H1 (cell line): ENCODE measurements at regions not wholly inside any gene's neighbourhood (a gene's known extent, or its start where the extent isn't known, plus 50 kb on each side); places are given as distances from the start of the nearest gene placed in this dataset.

Source experiments
- CTCF ChIA-PET: fragments of 300-600 bp; sonication (Branson Sonifier 250); formaldehyde crosslinking; loops from one replicate; lab custom pipeline; 2021; ENCODE audit not compliant: partially characterized antibody; lab: Charles Lee
- POLR2A ChIA-PET: fragments of 300-600 bp; sonication (Branson Sonifier 250); formaldehyde crosslinking; loops from one replicate; lab custom pipeline; 2021; ENCODE audit warnings: inconsistent platforms; ENCODE audit not compliant: partially characterized antibody; lab: Charles Lee
- DNase-seq, 2 experiments: peaks; one replicate each; pipeline versions ENCODE4 v3.0.0 to v3.0.0-alpha.2; 2010 to 2022; ENCODE audit warnings: low spot score in 2 of 2, low read depth in 1 of 2, mixed read lengths in 1 of 2
- FAIRE-seq: peaks from 2 replicates; lab custom pipeline; 2011; peaks lifted over from hg19 to GRCh38; lab: Jason Lieb, UNC
- H2AFZ ChIP-seq: 2 replicates; pipeline ENCODE4 v1.8.1; 2012; ENCODE audit warnings: low read length, inconsistent platforms
- H2AK5ac ChIP-seq: 2 replicates; pipeline ENCODE4 v1.6.1; 2013; ENCODE audit warnings: low read depth, low read length
- H2BK120ac ChIP-seq: replicated peaks from 2 replicates; pipeline ENCODE3; 2013; ENCODE audit warnings: low read depth, low read length, inconsistent platforms
- H2BK12ac ChIP-seq: 2 replicates; pipeline ENCODE4 v1.6.1; 2013; ENCODE audit warnings: low read depth, low read length
- H2BK15ac ChIP-seq: 2 replicates; pipeline ENCODE4 v1.6.1; 2013; ENCODE audit warnings: low read length
- H2BK20ac ChIP-seq: 2 replicates; pipeline ENCODE4 v1.6.1; 2013; ENCODE audit warnings: low read length
- H2BK5ac ChIP-seq: 2 replicates; pipeline ENCODE4 v1.6.1; 2013; ENCODE audit warnings: low read depth, low read length
- H3K14ac ChIP-seq: 2 replicates; pipeline ENCODE4 v1.6.1; 2013; ENCODE audit warnings: inconsistent platforms; ENCODE audit not compliant: insufficient read length
- H3K18ac ChIP-seq: 2 replicates; pipeline ENCODE4 v1.6.1; 2013; ENCODE audit warnings: low read length; ENCODE audit errors: extremely low read depth
- H3K23ac ChIP-seq: 2 replicates; pipeline ENCODE4 v1.6.1; 2013; ENCODE audit warnings: inconsistent platforms; ENCODE audit not compliant: insufficient read length
- H3K23me2 ChIP-seq: 2 replicates; pipeline ENCODE4 v1.6.1; 2013; ENCODE audit warnings: low read depth, low read length
- H3K27ac ChIP-seq: 2 replicates; pipeline ENCODE4 v1.6.1; 2011; ENCODE audit warnings: low read depth, low read length, inconsistent platforms
- H3K27me3 ChIP-seq, 4 experiments: replicated peaks in 1 of 4; 1 replicate in 1 of 4; 2 replicates in 3 of 4; pipeline versions ENCODE4 v1.6.1 to v1.8.1; 2011 to 2013; ENCODE audit warnings: low read length in 3 of 4, mild to moderate bottlenecking in 3 of 4, inconsistent platforms in 2 of 4, mixed read lengths in 2 of 4, moderate library complexity in 1 of 4; ENCODE audit not compliant: control insufficient read depth in 3 of 4, insufficient read depth in 3 of 4; ENCODE audit errors: extremely low read depth in 1 of 4
- H3K36me3 ChIP-seq, 4 experiments: 2 replicates each; pipeline versions ENCODE4 v1.6.1 to v1.8.1; 2011 to 2013; ENCODE audit warnings: mild to moderate bottlenecking in 4 of 4, low read length in 3 of 4, moderate library complexity in 2 of 4, control low read depth in 1 of 4, inconsistent platforms in 1 of 4; ENCODE audit not compliant: insufficient read depth in 4 of 4, control insufficient read depth in 2 of 4
- H3K4ac ChIP-seq: replicated peaks from 2 replicates; pipeline ENCODE3; 2013; ENCODE audit warnings: low read length, low read depth, mixed read lengths, inconsistent platforms; ENCODE audit not compliant: insufficient read length
- H3K4me1 ChIP-seq, 4 experiments: replicated peaks in 1 of 4; 1 replicate in 1 of 4; 2 replicates in 3 of 4; pipeline versions ENCODE4 v1.6.1 to v1.8.1; 2011 to 2013; ENCODE audit warnings: low read length in 3 of 4, inconsistent platforms in 2 of 4, mixed read lengths in 1 of 4; ENCODE audit not compliant: insufficient read depth in 4 of 4, control insufficient read depth in 3 of 4
- H3K4me2 ChIP-seq, 2 experiments: 2 replicates each; pipeline versions ENCODE4 v1.6.1 to v1.8.1; 2011 to 2013; ENCODE audit warnings: low read depth in 2 of 2, low read length in 2 of 2, control low read depth in 1 of 2, inconsistent platforms in 1 of 2, mild to moderate bottlenecking in 1 of 2; ENCODE audit not compliant: insufficient read depth in 1 of 2
- H3K4me3 ChIP-seq, 4 experiments: fragments of 200-600, 300-600 bp in 1 of 4; sonication (generic), shearing (Covaris generic), sonication (Bioruptor Twin) in 1 of 4; 2 replicates each; pipeline versions ENCODE4 v1.5.1 to v1.8.1; 2011 to 2016; ENCODE audit warnings: low read length in 4 of 4, low read depth in 3 of 4, control low read depth in 2 of 4, inconsistent platforms in 2 of 4, mild to moderate bottlenecking in 2 of 4, mixed read lengths in 1 of 4, moderate library complexity in 1 of 4; ENCODE audit not compliant: insufficient read depth in 2 of 4; ENCODE audit errors: extremely low read depth in 1 of 4
- H3K56ac ChIP-seq: replicated peaks from 2 replicates; pipeline ENCODE3; 2013; ENCODE audit warnings: low read depth, mild to moderate bottlenecking, mixed read lengths, low read length, inconsistent platforms; ENCODE audit not compliant: insufficient read length
- H3K79me1 ChIP-seq: 2 replicates; pipeline ENCODE4 v1.6.1; 2013; ENCODE audit warnings: low read depth, low read length, control low read depth
- H3K79me2 ChIP-seq, 2 experiments: 2 replicates each; pipeline versions ENCODE4 v1.6.1 to v1.8.1; 2012 to 2013; ENCODE audit warnings: low read length in 2 of 2, mild to moderate bottlenecking in 2 of 2, inconsistent platforms in 1 of 2; ENCODE audit not compliant: insufficient read depth in 2 of 2, control insufficient read depth in 1 of 2
- H3K9ac ChIP-seq, 4 experiments: replicated peaks in 1 of 4; 1 replicate in 1 of 4; 2 replicates in 3 of 4; pipeline versions ENCODE4 v1.6.1 to v1.8.1; 2011 to 2013; ENCODE audit warnings: low read depth in 3 of 4, low read length in 3 of 4, control low read depth in 2 of 4, mild to moderate bottlenecking in 2 of 4, moderate library complexity in 2 of 4, inconsistent platforms in 1 of 4; ENCODE audit errors: extremely low read depth in 1 of 4
- H3K9me3 ChIP-seq, 2 experiments: 2 replicates each; pipeline versions ENCODE4 v1.6.1 to v1.8.1; 2012 to 2013; ENCODE audit warnings: mild to moderate bottlenecking in 2 of 2, moderate library complexity in 2 of 2, control low read depth in 1 of 2, inconsistent platforms in 1 of 2, low read depth in 1 of 2, low read length in 1 of 2, mixed read lengths in 1 of 2; ENCODE audit not compliant: insufficient read depth in 2 of 2
- H4K20me1 ChIP-seq, 2 experiments: replicated peaks in 1 of 2; 2 replicates each; pipeline versions ENCODE3 to v1.8.1; 2011 to 2013; ENCODE audit warnings: inconsistent platforms in 2 of 2, low read length in 2 of 2, mild to moderate bottlenecking in 1 of 2; ENCODE audit not compliant: insufficient read depth in 2 of 2, control insufficient read depth in 1 of 2
- H4K5ac ChIP-seq: 2 replicates; pipeline ENCODE4 v1.6.1; 2013; ENCODE audit warnings: low read length, low read depth, mixed read lengths, inconsistent platforms; ENCODE audit not compliant: insufficient read length
- H4K8ac ChIP-seq: 2 replicates; pipeline ENCODE4 v1.8.0; 2013; ENCODE audit warnings: mild to moderate bottlenecking, moderate library complexity, low read length, inconsistent platforms; ENCODE audit not compliant: insufficient read depth; ENCODE audit errors: extremely low read depth
- H4K91ac ChIP-seq: replicated peaks from 2 replicates; pipeline ENCODE3; 2013; ENCODE audit warnings: low read length, mixed read lengths, inconsistent platforms; ENCODE audit not compliant: insufficient read length
- EGR1 ChIP-seq: IDR thresholded peaks from 2 replicates; pipeline ENCODE4 v1.6.1; 2011; ENCODE audit warnings: low read depth, low read length, borderline replicate concordance
- EZH2 ChIP-seq: fragments of 200-600 bp; sonication (generic); IDR thresholded peaks from 2 replicates; pipeline ENCODE4 v1.7.1; 2012; ENCODE audit warnings: low read depth, mild to moderate bottlenecking, moderate library complexity, low read length, inconsistent platforms; ENCODE audit not compliant: severe bottlenecking
- GTF2F1 ChIP-seq: IDR thresholded peaks from 2 replicates; pipeline ENCODE4 v1.6.1; 2012; ENCODE audit warnings: low read depth, low read length, improper control_type of control experiment, borderline replicate concordance
- JUN ChIP-seq: IDR thresholded peaks from 2 replicates; pipeline ENCODE4 v1.6.1; 2011; ENCODE audit warnings: low read depth, mild to moderate bottlenecking, improper control_type of control experiment, low read length
- KDM4A ChIP-seq: IDR thresholded peaks from one replicate; pipeline ENCODE4 v1.7.1; 2012; ENCODE audit warnings: low read depth, mild to moderate bottlenecking, moderate library complexity, low read length, inconsistent platforms; ENCODE audit not compliant: severe bottlenecking
- MAX ChIP-seq: IDR thresholded peaks from 2 replicates; pipeline ENCODE4 v1.6.1; 2012; ENCODE audit warnings: inconsistent platforms
- NANOG ChIP-seq: IDR thresholded peaks from 2 replicates; pipeline ENCODE4 v1.6.1; 2011; ENCODE audit warnings: low read length, low read depth, mild to moderate bottlenecking, inconsistent platforms; ENCODE audit not compliant: insufficient read depth, poor library complexity, severe bottlenecking
- NRF1 ChIP-seq: IDR thresholded peaks from 2 replicates; pipeline ENCODE4 v1.6.1; 2011; ENCODE audit warnings: mild to moderate bottlenecking, low read depth, low read length, improper control_type of control experiment
- POLR2AphosphoS5 ChIP-seq: IDR thresholded peaks from 2 replicates; pipeline ENCODE4 v1.6.1; 2011; ENCODE audit warnings: low read depth, low read length
- RAD21 ChIP-seq, 2 experiments: IDR thresholded peaks in 1 of 2; conservative IDR thresholded peaks in 1 of 2; 2 replicates each; pipeline ENCODE4 v1.6.1; 2011; ENCODE audit warnings: low read depth in 2 of 2, low read length in 2 of 2, improper control_type of control experiment in 1 of 2, inconsistent platforms in 1 of 2, mild to moderate bottlenecking in 1 of 2, moderate library complexity in 1 of 2
- SIRT6 ChIP-seq: IDR thresholded peaks from one replicate; pipeline ENCODE4 v1.7.1; 2012; ENCODE audit warnings: low read length, inconsistent platforms
- TAF1 ChIP-seq: IDR thresholded peaks from 2 replicates; pipeline ENCODE4 v1.6.1; 2011; ENCODE audit warnings: mild to moderate bottlenecking, low read depth, low read length
- TBP ChIP-seq: IDR thresholded peaks from 2 replicates; pipeline ENCODE4 v1.6.1; 2011; ENCODE audit warnings: low read depth, low read length, improper control_type of control experiment
- ZNF274 ChIP-seq: IDR thresholded peaks from 2 replicates; pipeline ENCODE4 v1.7.0; 2012; ENCODE audit warnings: low read length, borderline replicate concordance; ENCODE audit errors: extremely low read depth
- WGBS, 2 experiments: shearing (Covaris generic) in 1 of 2; methylation state at CpG; one replicate each; pipeline versions ENCODE4 v1.1.6 to v1.1.7; 2013 to 2015; ENCODE audit warnings: low lambda C conversion rate in 2 of 2, mixed read lengths in 2 of 2, inconsistent platforms in 1 of 2, low coverage in 1 of 2, missing lambda C conversion rate in 1 of 2; ENCODE audit not compliant: insufficient replicate concordance in 2 of 2, insufficient coverage in 1 of 2, insufficient read length in 1 of 2; ENCODE audit errors: extremely low coverage in 1 of 2, missing lambda C conversion rate in 1 of 2; 5-methylcytosine and 5-hydroxymethylcytosine counted together

- DNase-seq (no peak), FAIRE-seq (no peak)
- no peak overlapping the region for H2AK5ac ChIP-seq
- no peak overlapping the region for H3K56ac ChIP-seq
- no peaks in the 10 kb centered on the region for H3K27me3 ChIP-seq
- no peaks in the 10 kb centered on the region for H3K23me2 ChIP-seq
- no peak overlapping the region for H4K8ac ChIP-seq
- H2BK120ac ChIP-seq: no peak overlapping the region
- no peaks in the 10 kb centered on the region for H3K9me3 ChIP-seq
- no peaks in the 10 kb centered on the region for H3K79me1 ChIP-seq
- H3K4me3 ChIP-seq: no peak overlapping the region
- H2BK5ac ChIP-seq: no peak overlapping the region
- no peak overlapping the region for H3K27ac ChIP-seq
- H3K4me2 ChIP-seq: no peak overlapping the region
- H3K23ac ChIP-seq: no peak overlapping the region
- no peaks in the 10 kb centered on the region for H3K36me3 ChIP-seq
- H4K20me1 ChIP-seq: no peaks in the 10 kb centered on the region
- no peak overlapping the region for H2BK12ac ChIP-seq
- H2AFZ ChIP-seq: no peak overlapping the region
- H3K79me2 ChIP-seq: no peaks in the 10 kb centered on the region
- no peak overlapping the region for H3K9ac ChIP-seq
- H2BK15ac ChIP-seq: no peak overlapping the region
- WGBS, 2 experiments: 96% methylated on average over 4 of the region's 4 CpGs; no CpG with 5 or more reads in 1 of the 2 experiments
- H3K4me1 ChIP-seq: no peaks in the 10 kb centered on the region
- ChIA-PET POLR2A (interaction anchor here (0.5 kb wide), 1 partner anchor 24 kb away, joined by 3 read pairs; no protein-coding TSS in a partner anchor), CTCF (interaction anchor here (1.3 kb wide), 1 partner anchor 73 kb away, joined by 4 read pairs; no protein-coding TSS in a partner anchor)
- H3K14ac ChIP-seq: no peak overlapping the region
- no peak overlapping the region for H2BK20ac ChIP-seq
- H4K5ac ChIP-seq: no peak overlapping the region
- H4K91ac ChIP-seq: no peak overlapping the region
- no peak overlapping the region for H3K4ac ChIP-seq
- no peak overlapping the region for H3K18ac ChIP-seq
- TF ChIP-seq TAF1 (no peak), RAD21 (IDR thresholded peaks at IDR 0.05 in 1 of 2, conservative IDR thresholded peaks at IDR 0.05 in 1 of 2; ENCODE audit: low read depth in 2 of 2, low read length in 2 of 2) (no peak), GTF2F1 (no peak), NANOG (no peak), TBP (no peak), SIRT6 (no peak), KDM4A (no peak), POLR2AphosphoS5 (no peak), ZNF274 (no peak), MAX (no peak), JUN (no peak), NRF1 (no peak), EGR1 (no peak), EZH2 (no peak)
Measured at GRCh38 chr5:4953576-4953975, 186.6 kb upstream of the ADAMTS16 start.
